ENCODE measurements at regions not wholly inside any gene's neighbourhood (a gene's known extent, or its start where the extent isn't known, plus 50 kb on each side); places are given as distances from the start of the nearest gene placed in this dataset.

GRCh38 chr12:91805031-91805430 lies 340.6 kb downstream of the BTG1 start:
- H3K4me3 ChIP-seq (ENCODE audit: low read length), result no peak overlapping the region
- TF ChIP-seq ZNF274 (IDR thresholded peaks at IDR 0.05; ENCODE audit: low read depth, low read length), result no peak

- TF ChIP-seq ZNF274 (IDR thresholded peaks at IDR 0.05; ENCODE audit: low read depth, low read length), result no peak
- no peak overlapping the region for H3K4me3 ChIP-seq (ENCODE audit: low read length)
These were observed 341.1 kb downstream of the BTG1 start for GRCh38 chr12:91804533-91804932.

- no peak for TF ChIP-seq ZNF274 (IDR thresholded peaks at IDR 0.05; ENCODE audit: low read depth, low read length)
These were observed 344.6 kb downstream of the BTG1 start for GRCh38 chr12:91801048-91801447.

GRCh38 chr12:91793676-91794075 lies 352.0 kb downstream of the BTG1 start:
- H3K4me3 ChIP-seq (ENCODE audit: low read length), result no peak overlapping the region
- TF ChIP-seq ZNF274 (IDR thresholded peaks at IDR 0.05; ENCODE audit: low read depth, low read length), result no peak

More at GRCh38 chr12:91801048-91801447, 344.6 kb downstream of the BTG1 start:
- H3K4me3 ChIP-seq (ENCODE audit: low read length), result no peak overlapping the region

- H3K4me3 ChIP-seq (ENCODE audit: low read length), result no peak overlapping the region
- TF ChIP-seq ZNF274 (IDR thresholded peaks at IDR 0.05; ENCODE audit: low read depth, low read length), result no peak
These were observed 353.0 kb downstream of the BTG1 start for GRCh38 chr12:91792597-91792996.

GRCh38 chr12:91786499-91787272 lies 359.0 kb downstream of the BTG1 start:
- no peak overlapping the region for H3K4me3 ChIP-seq (ENCODE audit: low read length)
- TF ChIP-seq ZNF274 (IDR thresholded peaks at IDR 0.05; ENCODE audit: low read depth, low read length), result no peak

- no peak overlapping the region for H3K4me3 ChIP-seq (ENCODE audit: low read length)
- no peak for TF ChIP-seq ZNF274 (IDR thresholded peaks at IDR 0.05; ENCODE audit: low read depth, low read length)
These were observed 359.8 kb downstream of the BTG1 start for GRCh38 chr12:91785655-91786498.

GRCh38 chr12:91781114-91781513 lies 364.5 kb downstream of the BTG1 start:
- TF ChIP-seq ZNF274 (IDR thresholded peaks at IDR 0.05; ENCODE audit: low read depth, low read length), result no peak
- no peak overlapping the region for H3K4me3 ChIP-seq (ENCODE audit: low read length)

- H3K4me3 ChIP-seq (ENCODE audit: low read length), result no peak overlapping the region
- no peak for TF ChIP-seq ZNF274 (IDR thresholded peaks at IDR 0.05; ENCODE audit: low read depth, low read length)
These were observed 366.7 kb downstream of the BTG1 start for GRCh38 chr12:91778938-91779400.

- no peak overlapping the region for H3K4me3 ChIP-seq (ENCODE audit: low read length)
- no peak for TF ChIP-seq ZNF274 (IDR thresholded peaks at IDR 0.05; ENCODE audit: low read depth, low read length)
These were observed 367.4 kb downstream of the BTG1 start for GRCh38 chr12:91778091-91778832.

- no peak overlapping the region for H3K4me3 ChIP-seq (ENCODE audit: low read length)
- TF ChIP-seq ZNF274 (IDR thresholded peaks at IDR 0.05; ENCODE audit: low read depth, low read length), result no peak
These were observed 368.2 kb downstream of the BTG1 start for GRCh38 chr12:91777268-91777992.

- H3K4me3 ChIP-seq (ENCODE audit: low read length), result no peak overlapping the region
- no peak for TF ChIP-seq ZNF274 (IDR thresholded peaks at IDR 0.05; ENCODE audit: low read depth, low read length)
These were observed 371.2 kb downstream of the BTG1 start for GRCh38 chr12:91774434-91774921.

- no peak for TF ChIP-seq ZNF274 (IDR thresholded peaks at IDR 0.05; ENCODE audit: low read depth, low read length)
- H3K4me3 ChIP-seq (ENCODE audit: low read length), result no peak overlapping the region
These were observed 371.8 kb downstream of the BTG1 start for GRCh38 chr12:91773749-91774429.
